GM21447 (cell line): ENCODE measurements at regions not wholly inside any gene's neighbourhood (a gene's known extent, or its start where the extent isn't known, plus 50 kb on each side); places are given as distances from the start of the nearest gene placed in this dataset.
"Not testable (repeated sequence)": the region's sequence is repeated elsewhere in the genome, so short reads cannot be mapped to it uniquely, and the experiment has no call there.

Source experiments
- ATAC-seq: cut with Tn5 transposase; IDR thresholded peaks from one replicate; pipeline ENCODE4 v1.9.1; 2021; ENCODE audit not compliant: unreplicated experiment

GRCh38 chr5:62142351-62142750, 163.7 kb upstream of the KIF2A start:
- ATAC-seq, result no peak

- ATAC-seq, result no peak
Observed at GRCh38 chr5:62143268-62144229, 162.5 kb upstream of the KIF2A start.

GRCh38 chr5:62144401-62145022, 161.5 kb upstream of the KIF2A start:
- no peak for ATAC-seq

GRCh38 chr5:62149879-62150278, 156.1 kb upstream of the KIF2A start:
- ATAC-seq, result no peak

- no peak for ATAC-seq
Observed at GRCh38 chr5:62152394-62153087, 153.5 kb upstream of the KIF2A start.

- ATAC-seq, result no peak
Observed at GRCh38 chr5:62154758-62155157, 151.2 kb upstream of the KIF2A start.

GRCh38 chr5:62155988-62156387, 150.0 kb upstream of the KIF2A start:
- no peak for ATAC-seq

- ATAC-seq, result no peak
Observed at GRCh38 chr5:62167561-62168057, 138.4 kb upstream of the KIF2A start.

GRCh38 chr5:62168506-62169281, 137.3 kb upstream of the KIF2A start:
- no peak for ATAC-seq

- no peak for ATAC-seq
Observed at GRCh38 chr5:62178258-62178657, 127.7 kb upstream of the KIF2A start.

- ATAC-seq, result no peak
Observed at GRCh38 chr5:62182802-62183201, 123.2 kb upstream of the KIF2A start.

GRCh38 chr5:62183727-62184126, 122.3 kb upstream of the KIF2A start:
- no peak for ATAC-seq

- no peak for ATAC-seq
Observed at GRCh38 chr5:62184444-62184843, 121.6 kb upstream of the KIF2A start.

GRCh38 chr5:62190173-62190572, 115.8 kb upstream of the KIF2A start:
- ATAC-seq, result no peak

GRCh38 chr5:62190931-62191330, 115.1 kb upstream of the KIF2A start:
- no peak for ATAC-seq

GRCh38 chr5:62192958-62193357, 113.0 kb upstream of the KIF2A start:
- ATAC-seq, result no peak

- ATAC-seq, result not testable (repeated sequence)
Observed at GRCh38 chr5:62196532-62196931, 109.5 kb upstream of the KIF2A start.

- ATAC-seq, result no peak
Observed at GRCh38 chr5:62197697-62198096, 108.3 kb upstream of the KIF2A start.

GRCh38 chr5:62198421-62198820, 107.6 kb upstream of the KIF2A start:
- ATAC-seq, result no peak

- ATAC-seq, result no peak
Observed at GRCh38 chr5:62199792-62200716, 106.0 kb upstream of the KIF2A start.
